ENCODE measurements at regions not wholly inside any gene's neighbourhood (a gene's known extent, or its start where the extent isn't known, plus 50 kb on each side); places are given as distances from the start of the nearest gene placed in this dataset.

GRCh38 chr4:157447195-157447594 lies 226.7 kb downstream of the GRIA2 start:
- TF ChIP-seq POLR2A (IDR thresholded peaks at IDR 0.05) (no peak), CTCF (IDR thresholded peaks at IDR 0.05) (no peak)

Measured in esophagus squamous epithelium (tissue), 4 donors.